B cell (primary cell): ENCODE measurements at regions not wholly inside any gene's neighbourhood (a gene's known extent, or its start where the extent isn't known, plus 50 kb on each side); places are given as distances from the start of the nearest gene placed in this dataset.

Experiments used
- ATAC-seq: fragments of 200-7000 bp; cut with Tn5 transposase; one replicate; pipeline ENCODE4 v1.10.0; 2021; ENCODE audit warnings: low read depth, mild to moderate bottlenecking, moderate number of reproducible peaks, moderate library complexity
- CTCF ChIA-PET: fragments of 350-600 bp; sonication (Branson Sonifier 250); formaldehyde crosslinking; loops from one replicate; lab custom pipeline; 2021; ENCODE audit warnings: antibody characterized with exemption, inconsistent platforms; lab: Charles Lee
- POLR2A ChIA-PET: fragments of 350-600 bp; sonication (Branson Sonifier 250); formaldehyde crosslinking; loops from one replicate; lab custom pipeline; 2021; ENCODE audit warnings: antibody characterized with exemption; lab: Charles Lee
- DNase-seq: peaks from one replicate; pipeline ENCODE4 v3.0.0; 2013
- H2AFZ ChIP-seq: 2 replicates; pipeline ENCODE4 v1.6.1; 2012; ENCODE audit warnings: mild to moderate bottlenecking, low read depth, low read length; ENCODE audit not compliant: insufficient read depth, poor library complexity, severe bottlenecking
- H3K27ac ChIP-seq, 2 donors: 1 replicate in 1 of 2; 2 replicates in 1 of 2; pipeline ENCODE4 v1.5.1; 2012 to 2013; ENCODE audit warnings: low read length in 2 of 2, mild to moderate bottlenecking in 2 of 2, moderate library complexity in 1 of 2
- H3K27me3 ChIP-seq, 4 experiments: fragments of 200-600 bp in 1 of 4; sonication (generic) in 1 of 4; replicated peaks in 1 of 4; 1 replicate in 2 of 4; 2 replicates in 2 of 4; pipeline versions ENCODE4 v1.6.1 to v1.7.0; 2013 to 2016; ENCODE audit warnings: low read length in 3 of 4, mild to moderate bottlenecking in 2 of 4, mixed read lengths in 1 of 4, moderate library complexity in 1 of 4; ENCODE audit not compliant: insufficient read depth in 4 of 4, control insufficient read depth in 3 of 4; ENCODE audit errors: control extremely low read depth in 1 of 4
- H3K36me3 ChIP-seq, 2 experiments: replicated peaks in 1 of 2; 1 replicate in 1 of 2; 2 replicates in 1 of 2; pipeline versions ENCODE4 v1.6.1 to v1.7.1; 2013; ENCODE audit warnings: low read length in 1 of 2; ENCODE audit not compliant: insufficient read depth in 2 of 2, control insufficient read depth in 1 of 2; ENCODE audit errors: control extremely low read depth in 1 of 2, extremely low read depth in 1 of 2
- H3K4me1 ChIP-seq, 2 donors: fragments of 200-600 bp in 1 of 2; sonication (generic) in 1 of 2; 1 replicate in 1 of 2; 2 replicates in 1 of 2; pipeline versions ENCODE4 v1.5.1 to v1.6.1; 2013 to 2017; ENCODE audit warnings: low read length in 2 of 2; ENCODE audit not compliant: control insufficient read depth in 2 of 2, insufficient read depth in 2 of 2
- H3K4me2 ChIP-seq: replicated peaks from 2 replicates; pipeline ENCODE3; 2012; ENCODE audit warnings: mild to moderate bottlenecking, low read depth, low read length; ENCODE audit not compliant: poor library complexity, severe bottlenecking
- H3K4me3 ChIP-seq, 5 experiments: fragments of 200-600 bp in 1 of 5; sonication (generic) in 1 of 5; 1 replicate in 3 of 5; 2 replicates in 2 of 5; pipeline versions ENCODE4 v1.5.1 to v1.7.0; 2011 to 2016; ENCODE audit warnings: low read length in 4 of 5, mild to moderate bottlenecking in 4 of 5, low read depth in 2 of 5, control low read depth in 1 of 5, moderate library complexity in 1 of 5; ENCODE audit not compliant: insufficient read depth in 1 of 5; ENCODE audit errors: control extremely low read depth in 1 of 5, extremely low read depth in 1 of 5
- H3K79me2 ChIP-seq: fragments of 200-600 bp; sonication (generic); one replicate; pipeline ENCODE4 v1.6.0; 2016; ENCODE audit warnings: low read length; ENCODE audit not compliant: control insufficient read depth, insufficient read depth
- H3K9ac ChIP-seq: fragments of 200-600 bp; sonication (generic); 2 replicates; pipeline ENCODE4 v1.6.1; 2017; ENCODE audit warnings: mild to moderate bottlenecking, low read length, moderate library complexity
- H3K9me3 ChIP-seq, 3 donors: one replicate each; pipeline versions ENCODE4 v1.6.1 to v1.7.1; 2013; ENCODE audit warnings: low read length in 2 of 3; ENCODE audit not compliant: control insufficient read depth in 2 of 3, insufficient read depth in 1 of 3; ENCODE audit errors: control extremely low read depth in 1 of 3
- H4K20me1 ChIP-seq: 2 replicates; pipeline ENCODE4 v1.6.0; 2012; ENCODE audit warnings: mild to moderate bottlenecking, low read length; ENCODE audit not compliant: insufficient read depth, control insufficient read depth, poor library complexity, severe bottlenecking
- H3K27ac Mint-ChIP-seq: one replicate; pipeline ENCODE4 v1.8.0; 2021; ENCODE audit warnings: mixed read lengths
- H3K27me3 Mint-ChIP-seq: one replicate; pipeline ENCODE4 v1.8.0; 2021; ENCODE audit warnings: mixed read lengths
- H3K4me1 Mint-ChIP-seq: one replicate; pipeline ENCODE4 v1.8.0; 2021; ENCODE audit warnings: mixed read lengths
- H3K4me3 Mint-ChIP-seq: one replicate; pipeline ENCODE4 v1.8.0; 2021; ENCODE audit warnings: mixed read lengths
- H3K9me3 Mint-ChIP-seq: one replicate; pipeline ENCODE4 v1.8.0; 2022; ENCODE audit warnings: mixed read lengths; ENCODE audit not compliant: insufficient read depth
- CTCF ChIP-seq: fragments of 200-600 bp; IDR thresholded peaks from one replicate; pipeline ENCODE4 v1.8.0; 2022; ENCODE audit warnings: antibody characterized with exemption, mild to moderate bottlenecking
- EZH2 ChIP-seq: IDR thresholded peaks from 2 replicates; pipeline ENCODE4 v1.6.1; 2012; ENCODE audit warnings: borderline replicate concordance, low read depth, mild to moderate bottlenecking, moderate library complexity, low read length; ENCODE audit not compliant: insufficient read depth, poor library complexity, severe bottlenecking
- intact Hi-C: fragments of 100-400 bp; cut with micrococcal nuclease; formaldehyde crosslinking; loops from one replicate; pipeline ENCODE4 v1.10.0; 2022

DNA sequence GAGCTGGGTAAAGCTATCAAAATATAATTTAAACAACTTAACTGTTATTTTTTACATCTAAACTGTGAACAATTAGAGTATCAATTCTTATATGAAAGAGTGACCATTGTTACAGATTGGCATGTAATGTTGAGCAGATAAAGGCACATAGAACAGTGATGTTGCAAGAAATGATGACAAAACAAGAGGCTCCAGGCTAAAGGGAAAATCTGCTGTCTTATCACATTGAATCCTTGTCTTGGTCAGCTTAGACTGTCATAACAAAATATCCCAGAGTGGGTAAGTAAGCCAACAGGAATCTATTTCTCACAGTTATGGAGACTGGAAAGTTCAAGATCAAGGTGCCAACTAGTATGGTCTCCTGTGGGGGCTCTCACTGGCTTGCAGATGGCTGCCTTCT, 154.1 kb upstream of the PPP3CA start:
- no peaks in the 10 kb centered on the region for H4K20me1 ChIP-seq
- DNase-seq (no peak), ATAC-seq (no peak)
- POLR2A ChIA-PET: no interaction called here
- no peak overlapping the region for H3K27ac Mint-ChIP-seq
- no peak overlapping the region for H3K9ac ChIP-seq
- no peak overlapping the region for H3K4me3 ChIP-seq
- H2AFZ ChIP-seq: no peak overlapping the region
- no peaks in the 10 kb centered on the region for H3K27me3 Mint-ChIP-seq
- H3K27me3 ChIP-seq: no peaks in the 10 kb centered on the region
- intact Hi-C loops: no loop called here
- CTCF ChIA-PET: no interaction called here
- H3K4me2 ChIP-seq: no peak overlapping the region
- TF ChIP-seq CTCF: no peak
- TF ChIP-seq EZH2: no peak
- no peaks in the 10 kb centered on the region for H3K36me3 ChIP-seq
- H3K27ac ChIP-seq: no peak overlapping the region
- H3K79me2 ChIP-seq: no peaks in the 10 kb centered on the region
- no peaks in the 10 kb centered on the region for H3K4me1 Mint-ChIP-seq
- H3K4me1 ChIP-seq: no peaks in the 10 kb centered on the region
- peaks cover 2% of the 10 kb centered on the region for H3K9me3 Mint-ChIP-seq
- peaks cover 0 to 4% (median 0%) of the 10 kb centered on the region in 3 donors for H3K9me3 ChIP-seq
- no peak overlapping the region for H3K4me3 Mint-ChIP-seq

GRCh38 chr4:101500742-101501141, 153.4 kb upstream of the PPP3CA start:
- Histone ChIP-seq H3K27me3 (no peaks in the 10 kb centered on the region), H3K9me3 (peaks cover 0 to 4% (median 0%) of the 10 kb centered on the region in 3 donors), H3K4me1 (no peaks in the 10 kb centered on the region), H3K4me3 (no peak overlapping the region), H3K79me2 (no peaks in the 10 kb centered on the region), H3K36me3 (no peaks in the 10 kb centered on the region), H3K27ac (no peak overlapping the region), H4K20me1 (no peaks in the 10 kb centered on the region), H2AFZ (no peak overlapping the region), H3K9ac (no peak overlapping the region), H3K4me2 (no peak overlapping the region)
- no peak for DNase-seq
- ChIA-PET POLR2A (no interaction called here), CTCF (no interaction called here)
- ATAC-seq: no peak
- Mint-ChIP-seq H3K4me3 (no peak overlapping the region), H3K27ac (no peak overlapping the region), H3K27me3 (no peaks in the 10 kb centered on the region), H3K9me3 (peaks cover 2% of the 10 kb centered on the region), H3K4me1 (no peaks in the 10 kb centered on the region)
- intact Hi-C loops: no loop called here
- TF ChIP-seq CTCF (no peak), EZH2 (no peak)
